ENCODE measurements at regions not wholly inside any gene's neighbourhood (a gene's known extent, or its start where the extent isn't known, plus 50 kb on each side); places are given as distances from the start of the nearest gene placed in this dataset.

DNA sequence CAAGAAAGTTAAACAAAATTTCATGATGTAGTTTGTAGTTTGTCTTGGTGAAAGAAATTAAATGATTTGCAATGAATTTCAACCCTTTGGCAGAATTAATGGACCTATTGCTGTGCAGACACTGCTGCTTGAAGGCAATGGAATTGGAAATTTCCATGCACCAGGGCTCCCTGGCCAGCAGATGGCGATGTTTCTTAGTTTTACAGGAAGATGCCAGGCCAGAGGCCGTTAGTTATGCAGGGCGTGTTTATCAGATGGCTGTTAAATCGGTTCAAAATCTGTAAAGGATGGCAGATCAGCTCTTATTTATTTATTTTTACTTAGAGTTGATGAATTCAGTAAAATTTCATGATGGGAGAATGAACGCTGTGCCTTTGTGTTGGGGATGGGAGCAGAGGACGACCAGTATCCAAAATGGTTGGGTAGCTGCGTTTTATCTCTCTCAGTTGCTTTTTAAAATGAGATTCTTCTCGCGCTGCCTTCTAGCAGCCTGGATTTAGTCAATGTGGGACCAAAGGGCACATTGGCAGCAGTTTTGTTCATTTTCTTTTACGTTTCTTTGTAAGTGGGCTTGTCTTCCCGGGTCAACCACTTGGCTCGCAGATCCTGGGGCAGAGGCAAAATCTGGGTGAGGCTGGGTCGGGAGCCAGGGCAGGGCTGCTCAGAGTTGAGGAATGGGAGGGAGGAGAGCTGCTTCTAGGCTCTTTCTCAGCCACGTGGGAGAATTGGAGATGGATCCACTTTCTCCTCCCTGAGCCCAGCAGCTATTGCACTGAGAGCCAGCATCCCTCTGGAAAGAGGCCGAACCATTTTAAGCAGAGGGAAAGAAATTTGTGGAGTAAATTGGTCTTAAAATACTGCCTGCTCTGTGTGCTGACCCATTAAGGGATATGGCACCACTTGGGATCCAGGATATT is 344.0 kb downstream of the PIK3C3 start:
- peak; percentile 78 for DNase-seq
- H3K36me3 ChIP-seq: no peaks in the 10 kb centered on the region
- H3K27ac ChIP-seq: no peak overlapping the region
- H3K9me3 ChIP-seq: no peaks in the 10 kb centered on the region
- intact Hi-C loops (cut with DNase I; ENCODE audit: low total_unique reads): loop anchor here (10.0 kb wide), 1 partner anchor 1276 kb away; no protein-coding TSS in a partner anchor
- 41 to 50% (median 44%) methylated on average over 15 of the region's 15 CpGs for WGBS, 5 donors
- no peak overlapping the region for H3K4me3 ChIP-seq
- H3K27me3 ChIP-seq (replicated peaks in 1 of 7): peaks cover 0 to 3% (median 0%) of the 10 kb centered on the region in 7 donors
- TF ChIP-seq, protein P1, sequence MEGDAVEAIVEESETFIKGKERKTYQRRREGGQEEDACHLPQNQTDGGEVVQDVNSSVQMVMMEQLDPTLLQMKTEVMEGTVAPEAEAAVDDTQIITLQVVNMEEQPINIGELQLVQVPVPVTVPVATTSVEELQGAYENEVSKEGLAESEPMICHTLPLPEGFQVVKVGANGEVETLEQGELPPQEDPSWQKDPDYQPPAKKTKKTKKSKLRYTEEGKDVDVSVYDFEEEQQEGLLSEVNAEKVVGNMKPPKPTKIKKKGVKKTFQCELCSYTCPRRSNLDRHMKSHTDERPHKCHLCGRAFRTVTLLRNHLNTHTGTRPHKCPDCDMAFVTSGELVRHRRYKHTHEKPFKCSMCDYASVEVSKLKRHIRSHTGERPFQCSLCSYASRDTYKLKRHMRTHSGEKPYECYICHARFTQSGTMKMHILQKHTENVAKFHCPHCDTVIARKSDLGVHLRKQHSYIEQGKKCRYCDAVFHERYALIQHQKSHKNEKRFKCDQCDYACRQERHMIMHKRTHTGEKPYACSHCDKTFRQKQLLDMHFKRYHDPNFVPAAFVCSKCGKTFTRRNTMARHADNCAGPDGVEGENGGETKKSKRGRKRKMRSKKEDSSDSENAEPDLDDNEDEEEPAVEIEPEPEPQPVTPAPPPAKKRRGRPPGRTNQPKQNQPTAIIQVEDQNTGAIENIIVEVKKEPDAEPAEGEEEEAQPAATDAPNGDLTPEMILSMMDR (IDR thresholded peaks at IDR 0.05 in 8 of 11, conservative IDR thresholded peaks at IDR 0.05 in 3 of 11): peak in 10 of 11 experiments; percentile 24 to 90 (median 80)
- no peak for TF ChIP-seq POLR2A (IDR thresholded peaks at IDR 0.05)
- peaks cover 0 to 4% (median 0%) of the 10 kb centered on the region in 6 donors for H3K4me1 ChIP-seq

- Histone ChIP-seq H3K27ac (no peak overlapping the region), H3K27me3 (replicated peaks in 1 of 7) (no peaks in the 10 kb centered on the region), H3K4me1 (no peaks in the 10 kb centered on the region), H3K4me3 (no peak overlapping the region), H3K9me3 (no peaks in the 10 kb centered on the region), H3K36me3 (no peaks in the 10 kb centered on the region)
- intact Hi-C loops (cut with DNase I; ENCODE audit: low total_unique reads): no loop called here
- WGBS, 5 donors: 58 to 88% (median 85%) methylated on average over 3 of the region's 3 CpGs
- TF ChIP-seq, protein P1 (IDR thresholded peaks at IDR 0.05 in 8 of 11, conservative IDR thresholded peaks at IDR 0.05 in 3 of 11): no peak
- TF ChIP-seq POLR2A (IDR thresholded peaks at IDR 0.05): no peak
- no peak for TF ChIP-seq POLR2AphosphoS5 (IDR thresholded peaks at IDR 0.05)
- DNase-seq: no peak
Measured at GRCh38 chr18:42305869-42306593, 351.0 kb downstream of the PIK3C3 start.

- Histone ChIP-seq H3K27ac (no peak overlapping the region), H3K27me3 (replicated peaks in 1 of 7) (no peaks in the 10 kb centered on the region), H3K9me3 (no peaks in the 10 kb centered on the region), H3K4me1 (no peaks in the 10 kb centered on the region), H3K4me3 (no peak overlapping the region), H3K36me3 (no peaks in the 10 kb centered on the region)
- TF ChIP-seq, protein P1 (IDR thresholded peaks at IDR 0.05 in 8 of 11, conservative IDR thresholded peaks at IDR 0.05 in 3 of 11): no peak
- no peak for TF ChIP-seq POLR2A (IDR thresholded peaks at IDR 0.05)
- TF ChIP-seq POLR2AphosphoS5 (IDR thresholded peaks at IDR 0.05): no peak
- DNase-seq: no peak
- intact Hi-C loops (cut with DNase I; ENCODE audit: low total_unique reads): no loop called here
Measured at GRCh38 chr18:42306594-42306980, 351.6 kb downstream of the PIK3C3 start.

DNA sequence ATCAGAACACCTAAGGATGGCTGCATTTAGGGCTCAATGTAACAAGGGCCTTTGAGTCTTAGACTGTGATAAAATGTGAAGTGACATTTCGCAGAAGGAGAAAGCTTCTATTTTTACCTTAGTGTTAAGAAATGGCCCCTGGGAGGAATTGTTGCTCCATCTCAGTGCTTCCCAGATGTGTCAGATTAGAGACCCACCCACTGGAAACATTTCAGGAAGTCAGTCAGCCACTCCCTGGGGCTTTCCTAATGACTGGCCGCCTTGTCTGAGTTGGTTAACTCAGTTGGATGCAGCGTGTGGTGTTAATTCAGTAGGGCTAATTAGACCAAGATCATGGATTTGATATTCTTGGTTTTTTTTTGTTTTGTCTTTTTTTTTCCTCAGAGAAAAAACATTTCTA is 355.9 kb downstream of the PIK3C3 start:
- intact Hi-C loops (cut with DNase I; ENCODE audit: low total_unique reads): no loop called here

More for the DNA sequence above, 355.9 kb downstream of the PIK3C3 start:
- TF ChIP-seq POLR2A (IDR thresholded peaks at IDR 0.05) (no peak), POLR2AphosphoS5 (IDR thresholded peaks at IDR 0.05) (no peak)
- TF ChIP-seq, protein P1 (IDR thresholded peaks at IDR 0.05 in 8 of 11, conservative IDR thresholded peaks at IDR 0.05 in 3 of 11): no peak
- Histone ChIP-seq H3K9me3 (no peaks in the 10 kb centered on the region), H3K36me3 (no peaks in the 10 kb centered on the region), H3K4me1 (no peaks in the 10 kb centered on the region), H3K27ac (no peak overlapping the region), H3K27me3 (replicated peaks in 1 of 7) (no peaks in the 10 kb centered on the region), H3K4me3 (no peak overlapping the region)
- WGBS, 5 donors: 39 to 71% (median 63%) methylated on average over 3 of the region's 3 CpGs
- no peak for DNase-seq

Measured in spleen (tissue), 11 donors.